ENCODE measurements at regions not wholly inside any gene's neighbourhood (a gene's known extent, or its start where the extent isn't known, plus 50 kb on each side); places are given as distances from the start of the nearest gene placed in this dataset.

- BruUV-seq (replicated peaks): no TSS peak
- intact Hi-C loops (cut with micrococcal nuclease) (no loop called here), dilution Hi-C loops (cut with MboI; ENCODE audit: extremely low pct_ligation_motif_present, low sequenced_read_pairs) (no loop called here)
- FAIRE-seq: no peak
- no peaks in the 10 kb centered on the region for H3K4me1 ChIP-seq (ENCODE audit: control insufficient read depth, extremely low read depth, insufficient read depth, low read length)
- H3K79me2 ChIP-seq (ENCODE audit: control insufficient read depth, insufficient read depth, low read length): no peaks in the 10 kb centered on the region
- no peaks in the 10 kb centered on the region for H3K9me1 ChIP-seq (replicated peaks; ENCODE audit: control insufficient read depth, extremely low read depth, insufficient read depth, low read length)
- no peak overlapping the region for H3K4me2 ChIP-seq (ENCODE audit: insufficient read depth, low read length)
- H3K27me3 ChIP-seq (ENCODE audit: control insufficient read depth in 2 of 2, insufficient read depth in 2 of 2, low read length in 2 of 2): no peaks in the 10 kb centered on the region
- no peak overlapping the region for H3K9ac ChIP-seq (replicated peaks; ENCODE audit: extremely low read depth, insufficient read depth, low read length)
- ChIA-PET CTCF (no interaction called here), POLR2A (no interaction called here)
- TF ChIP-seq CTCF (IDR thresholded peaks at IDR 0.05; ENCODE audit: extremely low read depth in 1 of 2, insufficient read depth in 1 of 2, low read depth in 1 of 2, low read length in 2 of 2) (no peak), MYC (IDR thresholded peaks at IDR 0.05; ENCODE audit: low read depth, low read length) (no peak), MAX (IDR thresholded peaks at IDR 0.05; ENCODE audit: insufficient read depth, insufficient read length) (no peak), POLR2A (IDR thresholded peaks at IDR 0.05; ENCODE audit: low read depth, low read length) (no peak), GATA2 (IDR thresholded peaks at IDR 0.05; ENCODE audit: insufficient read depth, insufficient read length, low read depth, low read length) (no peak), JUN (IDR thresholded peaks at IDR 0.05; ENCODE audit: borderline replicate concordance, insufficient read depth, insufficient read length, low read depth) (no peak), EZH2 (IDR thresholded peaks at IDR 0.05; ENCODE audit: borderline replicate concordance, low read depth, low read length, severe bottlenecking) (no peak)
- no peak overlapping the region for H3K4me3 ChIP-seq (replicated peaks in 1 of 3; ENCODE audit: insufficient read depth in 1 of 3, low read depth in 1 of 3, low read length in 3 of 3)
- no peaks in the 10 kb centered on the region for H3K9me3 ChIP-seq (replicated peaks; ENCODE audit: control insufficient read depth, insufficient read depth, low read length)
- H3K27ac ChIP-seq (ENCODE audit: insufficient read depth, low read depth, low read length): no peak overlapping the region
- no peaks in the 10 kb centered on the region for H3K36me3 ChIP-seq (ENCODE audit: control insufficient read depth in 2 of 2, extremely low read depth in 1 of 2, insufficient read depth in 2 of 2, low read length in 2 of 2)
- H4K20me1 ChIP-seq (replicated peaks; ENCODE audit: control insufficient read depth, extremely low read depth, insufficient read depth, low read length): no peaks in the 10 kb centered on the region
- no peak for DNase-seq (ENCODE audit: low read depth, low spot score)
- no peak overlapping the region for H2AFZ ChIP-seq (ENCODE audit: low read depth, low read length)
Observed at GRCh38 chr11:96595011-96595410, 205.2 kb downstream of the JRKL start.

Measured in endothelial cell of umbilical vein (primary cell).